Osteocyte (in vitro differentiated cells): ENCODE measurements at regions not wholly inside any gene's neighbourhood (a gene's known extent, or its start where the extent isn't known, plus 50 kb on each side); places are given as distances from the start of the nearest gene placed in this dataset.
A peak's percentile ranks its signal among the peaks of the same experiment; 100 is the strongest.

Source experiments
- DNase-seq: peaks from one replicate; pipeline ENCODE4 v3.0.0; 2021; ENCODE audit warnings: mixed read lengths; ENCODE audit not compliant: unreplicated experiment; ENCODE audit errors: extremely low spot score
- H3K27ac Mint-ChIP-seq: one replicate; pipeline ENCODE4 v1.8.0; 2021; ENCODE audit warnings: mild to moderate bottlenecking, mixed read lengths; ENCODE audit not compliant: unreplicated experiment
- H3K27me3 Mint-ChIP-seq: one replicate; pipeline ENCODE4 v1.8.0; 2021; ENCODE audit warnings: mixed read lengths; ENCODE audit not compliant: unreplicated experiment
- H3K36me3 Mint-ChIP-seq: one replicate; pipeline ENCODE4 v1.8.0; 2021; ENCODE audit warnings: mixed read lengths; ENCODE audit not compliant: unreplicated experiment
- H3K4me1 Mint-ChIP-seq: one replicate; pipeline ENCODE4 v1.8.0; 2021; ENCODE audit warnings: mixed read lengths; ENCODE audit not compliant: unreplicated experiment
- H3K4me3 Mint-ChIP-seq: one replicate; pipeline ENCODE4 v1.8.0; 2021; ENCODE audit warnings: mild to moderate bottlenecking, moderate library complexity, mixed read lengths; ENCODE audit not compliant: unreplicated experiment
- H3K9me3 Mint-ChIP-seq: one replicate; pipeline ENCODE4 v1.8.0; 2021; ENCODE audit warnings: mixed read lengths; ENCODE audit not compliant: unreplicated experiment
- CTCF ChIP-seq: fragments of 200-600 bp; sonication (generic); IDR thresholded peaks from 2 replicates; pipeline ENCODE4 v1.5.0; 2021; ENCODE audit warnings: antibody characterized with exemption, mild to moderate bottlenecking, moderate library complexity

GRCh38 chr22:47433627-47434026 is 671.2 kb downstream of the TBC1D22A start:
- Mint-ChIP-seq H3K27me3 (no peaks in the 10 kb centered on the region), H3K36me3 (no peaks in the 10 kb centered on the region), H3K9me3 (peaks cover 44% of the 10 kb centered on the region), H3K27ac (no peak overlapping the region), H3K4me3 (no peak overlapping the region), H3K4me1 (no peaks in the 10 kb centered on the region)
- peak; percentile 38 for DNase-seq
- TF ChIP-seq CTCF = no peak

GRCh38 chr22:47432683-47433082 is 670.2 kb downstream of the TBC1D22A start:
- H3K36me3 Mint-ChIP-seq = no peaks in the 10 kb centered on the region
- no peak overlapping the region for H3K27ac Mint-ChIP-seq
- H3K4me3 Mint-ChIP-seq = no peak overlapping the region
- H3K27me3 Mint-ChIP-seq = no peaks in the 10 kb centered on the region
- H3K4me1 Mint-ChIP-seq = no peaks in the 10 kb centered on the region
- peaks cover 43% of the 10 kb centered on the region for H3K9me3 Mint-ChIP-seq
- DNase-seq = peak; percentile 62
- no peak for TF ChIP-seq CTCF

DNA sequence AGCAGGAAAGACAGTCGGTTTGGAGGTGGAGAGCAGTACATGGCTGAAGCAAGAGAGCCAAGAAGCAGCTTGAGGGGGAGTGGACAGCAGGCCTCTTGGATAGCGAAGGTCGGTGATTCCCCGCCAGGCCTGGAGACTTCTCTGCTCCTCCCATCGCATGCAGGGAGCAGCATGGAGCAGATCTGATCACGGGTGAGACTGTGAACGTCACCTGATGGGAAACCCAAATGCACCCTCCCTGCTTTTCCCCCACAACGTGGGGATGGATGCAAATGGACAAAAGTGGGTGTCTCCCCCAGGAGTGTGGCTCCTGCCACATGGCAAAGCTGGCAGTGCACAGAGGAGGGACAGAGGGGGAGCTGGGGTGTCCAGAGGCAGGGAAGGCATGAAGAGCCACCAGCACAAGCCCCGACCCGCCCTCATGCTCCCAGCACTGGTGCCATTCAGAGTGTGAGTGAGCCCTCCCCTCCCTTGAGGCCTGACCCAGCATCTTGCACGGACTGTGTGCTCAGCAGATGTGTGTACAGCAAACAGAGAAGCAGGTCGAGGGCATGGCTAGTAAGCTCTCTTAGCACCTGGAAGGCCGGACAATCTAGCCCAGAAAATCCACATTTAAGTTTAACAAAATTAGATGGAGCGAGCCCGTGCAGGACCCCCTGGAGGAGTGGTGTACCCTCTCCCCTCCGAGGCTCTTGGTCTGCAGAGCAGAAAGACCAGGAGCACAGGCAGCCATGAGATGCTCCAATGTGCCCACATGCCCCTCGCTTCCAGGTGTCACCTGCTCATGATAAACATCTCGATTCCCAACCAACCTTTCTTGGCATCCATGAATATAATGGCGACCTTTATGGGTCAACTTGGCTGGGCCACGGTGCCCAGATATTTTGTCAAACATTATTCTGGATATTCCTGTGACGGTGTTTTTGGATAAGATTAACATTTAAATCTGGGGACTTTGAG is 661.7 kb downstream of the TBC1D22A start:
- H3K27ac Mint-ChIP-seq = no peak overlapping the region
- TF ChIP-seq CTCF = no peak
- no peaks in the 10 kb centered on the region for H3K27me3 Mint-ChIP-seq
- peaks cover 56% of the 10 kb centered on the region for H3K9me3 Mint-ChIP-seq
- DNase-seq = peak; percentile 69
- H3K36me3 Mint-ChIP-seq = no peaks in the 10 kb centered on the region
- H3K4me1 Mint-ChIP-seq = no peaks in the 10 kb centered on the region
- H3K4me3 Mint-ChIP-seq = no peak overlapping the region

GRCh38 chr22:47423266-47423665 is 660.8 kb downstream of the TBC1D22A start:
- Mint-ChIP-seq H3K36me3 (no peaks in the 10 kb centered on the region), H3K27me3 (no peaks in the 10 kb centered on the region), H3K27ac (no peak overlapping the region), H3K4me1 (no peaks in the 10 kb centered on the region), H3K4me3 (no peak overlapping the region), H3K9me3 (peaks cover 54% of the 10 kb centered on the region)
- DNase-seq = peak; percentile 56
- TF ChIP-seq CTCF = no peak

DNA sequence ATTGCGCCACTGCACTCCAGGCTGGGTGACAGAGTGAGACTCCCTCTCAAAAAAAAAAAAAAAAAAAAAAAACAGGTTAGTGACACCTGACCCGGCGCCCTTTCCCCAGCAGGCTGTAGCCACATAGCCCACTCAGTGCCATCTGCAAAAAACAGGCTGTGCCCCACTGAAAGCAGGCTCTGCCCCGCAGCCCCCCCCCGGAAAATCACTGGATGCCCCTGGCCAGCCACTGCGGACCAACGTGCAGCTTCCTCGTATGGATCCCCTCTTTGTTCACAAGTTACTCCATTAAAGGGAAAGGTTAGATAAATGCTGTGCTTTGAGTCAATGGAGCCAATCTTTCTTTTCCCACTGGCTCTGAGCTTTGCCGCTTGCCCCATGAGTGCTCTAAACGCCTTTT is 660.3 kb downstream of the TBC1D22A start:
- Mint-ChIP-seq H3K36me3 (no peaks in the 10 kb centered on the region), H3K27ac (no peak overlapping the region), H3K4me3 (no peak overlapping the region), H3K4me1 (no peaks in the 10 kb centered on the region), H3K27me3 (no peaks in the 10 kb centered on the region), H3K9me3 (peaks cover 53% of the 10 kb centered on the region)
- TF ChIP-seq CTCF = no peak
- peak; percentile 65 for DNase-seq
